Subcutaneous abdominal adipose tissue (tissue), 5 donors: ENCODE measurements at regions not wholly inside any gene's neighbourhood (a gene's known extent, or its start where the extent isn't known, plus 50 kb on each side); places are given as distances from the start of the nearest gene placed in this dataset.

Experiments used
- H3K27ac ChIP-seq: one replicate; pipeline ENCODE4 v1.7.0; 2013; ENCODE audit warnings: low read depth, mild to moderate bottlenecking, inconsistent platforms, low read length, moderate library complexity
- H3K27me3 ChIP-seq, 5 donors: one replicate each; pipeline ENCODE4 v1.7.0; 2013; ENCODE audit warnings: low read length in 5 of 5, inconsistent platforms in 1 of 5; ENCODE audit not compliant: control insufficient read depth in 5 of 5, insufficient read depth in 4 of 5
- H3K36me3 ChIP-seq, 5 donors: one replicate each; pipeline ENCODE4 v1.7.0; 2013; ENCODE audit warnings: low read length in 5 of 5; ENCODE audit not compliant: control insufficient read depth in 5 of 5, insufficient read depth in 5 of 5
- H3K4me1 ChIP-seq, 5 donors: one replicate each; pipeline ENCODE4 v1.7.0; 2013; ENCODE audit warnings: low read length in 5 of 5, mild to moderate bottlenecking in 3 of 5, moderate library complexity in 1 of 5; ENCODE audit not compliant: control insufficient read depth in 5 of 5, insufficient read depth in 5 of 5
- H3K4me3 ChIP-seq, 5 donors: one replicate each; pipeline ENCODE4 v1.7.0; 2013; ENCODE audit warnings: low read length in 5 of 5, low read depth in 1 of 5
- H3K9ac ChIP-seq, 5 donors: one replicate each; pipeline ENCODE4 v1.7.0; 2013; ENCODE audit warnings: low read length in 5 of 5, mild to moderate bottlenecking in 4 of 5, moderate library complexity in 3 of 5
- H3K9me3 ChIP-seq, 5 donors: one replicate each; pipeline ENCODE4 v1.7.0; 2013; ENCODE audit warnings: low read length in 5 of 5; ENCODE audit not compliant: control insufficient read depth in 5 of 5
- donor health status: healthy.
- donor health status: healthy.
- donor health status: healthy.
- donor health status: healthy.
- donor health status: healthy.

- no peak overlapping the region for H3K9ac ChIP-seq
- H3K9me3 ChIP-seq: no peaks in the 10 kb centered on the region
- no peak overlapping the region for H3K4me3 ChIP-seq
- H3K27ac ChIP-seq: no peak overlapping the region
- H3K36me3 ChIP-seq: no peaks in the 10 kb centered on the region
- no peaks in the 10 kb centered on the region for H3K4me1 ChIP-seq
- H3K27me3 ChIP-seq: peaks cover 0 to 22% (median 10%) of the 10 kb centered on the region in 5 donors
Measured at GRCh38 chr19:31111741-31112140, 237.5 kb downstream of the TSHZ3 start.

GRCh38 chr19:31110336-31110735, 238.9 kb downstream of the TSHZ3 start:
- no peaks in the 10 kb centered on the region for H3K4me1 ChIP-seq
- no peak overlapping the region for H3K9ac ChIP-seq
- H3K27me3 ChIP-seq: peaks cover 0 to 22% (median 10%) of the 10 kb centered on the region in 5 donors
- no peaks in the 10 kb centered on the region for H3K36me3 ChIP-seq
- no peaks in the 10 kb centered on the region for H3K9me3 ChIP-seq
- no peak overlapping the region for H3K4me3 ChIP-seq
- H3K27ac ChIP-seq: no peak overlapping the region

GRCh38 chr19:31109636-31110035, 239.6 kb downstream of the TSHZ3 start:
- Histone ChIP-seq H3K4me3 (no peak overlapping the region), H3K36me3 (no peaks in the 10 kb centered on the region), H3K9me3 (no peaks in the 10 kb centered on the region), H3K9ac (no peak overlapping the region), H3K27ac (no peak overlapping the region), H3K4me1 (no peaks in the 10 kb centered on the region), H3K27me3 (peaks cover 0 to 22% (median 10%) of the 10 kb centered on the region in 5 donors)

GRCh38 chr19:31107096-31107495, 242.1 kb downstream of the TSHZ3 start:
- H3K4me1 ChIP-seq: peaks cover 0 to 3% (median 0%) of the 10 kb centered on the region in 5 donors
- H3K27me3 ChIP-seq: peaks cover 0 to 20% (median 7%) of the 10 kb centered on the region in 5 donors
- H3K9me3 ChIP-seq: no peaks in the 10 kb centered on the region
- no peaks in the 10 kb centered on the region for H3K36me3 ChIP-seq
- no peak overlapping the region for H3K4me3 ChIP-seq
- H3K27ac ChIP-seq: no peak overlapping the region
- H3K9ac ChIP-seq: no peak overlapping the region

- Histone ChIP-seq H3K9me3 (no peaks in the 10 kb centered on the region), H3K4me3 (no peak overlapping the region)
Measured at GRCh38 chr19:31105761-31106160, 243.5 kb downstream of the TSHZ3 start.

GRCh38 chr19:31104451-31104850, 244.8 kb downstream of the TSHZ3 start:
- Histone ChIP-seq H3K4me1 (peaks cover 0 to 17% (median 0%) of the 10 kb centered on the region in 5 donors), H3K27me3 (peaks cover 0 to 12% (median 9%) of the 10 kb centered on the region in 5 donors), H3K9ac (no peak overlapping the region), H3K9me3 (no peaks in the 10 kb centered on the region), H3K4me3 (no peak overlapping the region), H3K27ac (no peak overlapping the region), H3K36me3 (no peaks in the 10 kb centered on the region)

More at GRCh38 chr19:31105761-31106160, 243.5 kb downstream of the TSHZ3 start:
- Histone ChIP-seq H3K9ac (no peak overlapping the region), H3K27me3 (peaks cover 0 to 17% (median 7%) of the 10 kb centered on the region in 5 donors), H3K27ac (no peak overlapping the region), H3K36me3 (no peaks in the 10 kb centered on the region), H3K4me1 (peaks cover 0 to 8% (median 0%) of the 10 kb centered on the region in 5 donors)

- no peaks in the 10 kb centered on the region for H3K36me3 ChIP-seq
- H3K4me3 ChIP-seq: no peak overlapping the region
- peaks cover 0 to 17% (median 0%) of the 10 kb centered on the region in 5 donors for H3K4me1 ChIP-seq
- no peak overlapping the region for H3K27ac ChIP-seq
- H3K9me3 ChIP-seq: no peaks in the 10 kb centered on the region
- H3K27me3 ChIP-seq: peaks cover 0 to 5% (median 0%) of the 10 kb centered on the region in 5 donors
- H3K9ac ChIP-seq: no peak overlapping the region
Measured at GRCh38 chr19:31103228-31103627, 246.0 kb downstream of the TSHZ3 start.

GRCh38 chr19:31102674-31103073, 246.6 kb downstream of the TSHZ3 start:
- Histone ChIP-seq H3K4me1 (peaks cover 0 to 17% (median 0%) of the 10 kb centered on the region in 5 donors), H3K27me3 (peaks cover 0 to 5% (median 0%) of the 10 kb centered on the region in 5 donors), H3K9me3 (no peaks in the 10 kb centered on the region), H3K4me3 (no peak overlapping the region), H3K27ac (no peak overlapping the region), H3K9ac (no peak overlapping the region), H3K36me3 (no peaks in the 10 kb centered on the region)

- H3K27me3 ChIP-seq: peaks cover 0 to 3% (median 0%) of the 10 kb centered on the region in 5 donors
- no peaks in the 10 kb centered on the region for H3K36me3 ChIP-seq
- H3K27ac ChIP-seq: no peak overlapping the region
- H3K9ac ChIP-seq: no peak overlapping the region
- no peaks in the 10 kb centered on the region for H3K9me3 ChIP-seq
- H3K4me3 ChIP-seq: no peak overlapping the region
- peaks cover 0 to 17% (median 3%) of the 10 kb centered on the region in 5 donors for H3K4me1 ChIP-seq
Measured at GRCh38 chr19:31100981-31101380, 248.3 kb downstream of the TSHZ3 start.

GRCh38 chr19:31100206-31100590, 249.0 kb downstream of the TSHZ3 start:
- no peaks in the 10 kb centered on the region for H3K9me3 ChIP-seq
- H3K4me1 ChIP-seq: peaks cover 0 to 17% (median 3%) of the 10 kb centered on the region in 5 donors
- no peak overlapping the region for H3K9ac ChIP-seq
- H3K27ac ChIP-seq: no peak overlapping the region
- peaks cover 0 to 3% (median 0%) of the 10 kb centered on the region in 5 donors for H3K27me3 ChIP-seq
- H3K4me3 ChIP-seq: no peak overlapping the region
- H3K36me3 ChIP-seq: no peaks in the 10 kb centered on the region
